ENCODE measurements at regions not wholly inside any gene's neighbourhood (a gene's known extent, or its start where the extent isn't known, plus 50 kb on each side); places are given as distances from the start of the nearest gene placed in this dataset.

DNA sequence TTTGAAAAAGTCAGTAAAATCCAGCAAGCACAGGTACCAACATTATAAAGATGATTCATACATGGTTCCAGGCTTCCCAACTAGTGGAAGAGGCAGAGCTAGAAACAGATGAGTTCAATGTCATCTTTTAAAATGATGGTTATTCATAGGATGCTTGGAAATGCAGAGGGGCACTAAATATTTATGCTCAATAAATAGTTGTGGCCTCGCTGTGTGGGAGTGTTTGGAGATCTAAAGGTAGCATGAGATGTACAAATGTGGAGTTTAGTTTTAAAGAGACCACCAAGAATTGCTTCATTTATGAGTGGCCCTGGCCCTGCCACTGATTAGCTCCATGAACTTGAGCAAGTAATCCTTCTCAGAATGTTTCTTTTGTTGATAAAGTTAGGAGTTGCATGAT is 182.2 kb downstream of the ETS1 start:
- ChIA-PET POLR2A (no interaction called here), CTCF (interaction anchor here (1.2 kb wide), 1 partner anchor 227 kb away, joined by 3 read pairs; no protein-coding TSS in a partner anchor)
- DNase-seq (ENCODE audit: low spot score): no peak
- no peak overlapping the region for H3K4me3 Mint-ChIP-seq
- no peak for ATAC-seq
- H3K36me3 Mint-ChIP-seq: no peaks in the 10 kb centered on the region
- TF ChIP-seq, protein P1, sequence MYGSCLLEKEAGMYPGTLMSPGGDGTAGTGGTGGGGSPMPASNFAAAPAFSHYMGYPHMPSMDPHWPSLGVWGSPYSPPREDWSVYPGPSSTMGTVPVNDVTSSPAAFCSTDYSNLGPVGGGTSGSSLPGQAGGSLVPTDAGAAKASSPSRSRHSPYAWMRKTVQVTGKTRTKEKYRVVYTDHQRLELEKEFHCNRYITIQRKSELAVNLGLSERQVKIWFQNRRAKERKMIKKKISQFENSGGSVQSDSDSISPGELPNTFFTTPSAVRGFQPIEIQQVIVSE (CRISPR knock-in tag; IDR thresholded peaks at IDR 0.05; ENCODE audit: borderline replicate concordance): no peak
- TF ChIP-seq ZNF219 (CRISPR knock-in tag; IDR thresholded peaks at IDR 0.05; ENCODE audit: borderline replicate concordance) (no peak), KAT7 (CRISPR knock-in tag; IDR thresholded peaks at IDR 0.05; ENCODE audit: borderline replicate concordance) (no peak), ZNF423 (CRISPR knock-in tag; IDR thresholded peaks at IDR 0.05) (no peak), GRHL2 (CRISPR knock-in tag; IDR thresholded peaks at IDR 0.05; ENCODE audit: insufficient replicate concordance, severe bottlenecking) (no peak), CREM (CRISPR knock-in tag; IDR thresholded peaks at IDR 0.05) (no peak), ZBTB21 (CRISPR knock-in tag; IDR thresholded peaks at IDR 0.05; ENCODE audit: borderline replicate concordance) (no peak), GTF2I (CRISPR knock-in tag; conservative IDR thresholded peaks at IDR 0.05) (no peak), NFATC4 (CRISPR knock-in tag; IDR thresholded peaks at IDR 0.05) (no peak), SOX15 (CRISPR knock-in tag; IDR thresholded peaks at IDR 0.05) (no peak), ZNF671 (CRISPR knock-in tag; IDR thresholded peaks at IDR 0.05) (no peak), NR2C2 (CRISPR knock-in tag; IDR thresholded peaks at IDR 0.05) (no peak), JAZF1 (CRISPR knock-in tag; IDR thresholded peaks at IDR 0.05) (no peak), TP53 (CRISPR knock-in tag; IDR thresholded peaks at IDR 0.05) (no peak), ELF4 (CRISPR knock-in tag; IDR thresholded peaks at IDR 0.05; ENCODE audit: low read depth) (no peak)
- TF ChIP-seq, protein P2, sequence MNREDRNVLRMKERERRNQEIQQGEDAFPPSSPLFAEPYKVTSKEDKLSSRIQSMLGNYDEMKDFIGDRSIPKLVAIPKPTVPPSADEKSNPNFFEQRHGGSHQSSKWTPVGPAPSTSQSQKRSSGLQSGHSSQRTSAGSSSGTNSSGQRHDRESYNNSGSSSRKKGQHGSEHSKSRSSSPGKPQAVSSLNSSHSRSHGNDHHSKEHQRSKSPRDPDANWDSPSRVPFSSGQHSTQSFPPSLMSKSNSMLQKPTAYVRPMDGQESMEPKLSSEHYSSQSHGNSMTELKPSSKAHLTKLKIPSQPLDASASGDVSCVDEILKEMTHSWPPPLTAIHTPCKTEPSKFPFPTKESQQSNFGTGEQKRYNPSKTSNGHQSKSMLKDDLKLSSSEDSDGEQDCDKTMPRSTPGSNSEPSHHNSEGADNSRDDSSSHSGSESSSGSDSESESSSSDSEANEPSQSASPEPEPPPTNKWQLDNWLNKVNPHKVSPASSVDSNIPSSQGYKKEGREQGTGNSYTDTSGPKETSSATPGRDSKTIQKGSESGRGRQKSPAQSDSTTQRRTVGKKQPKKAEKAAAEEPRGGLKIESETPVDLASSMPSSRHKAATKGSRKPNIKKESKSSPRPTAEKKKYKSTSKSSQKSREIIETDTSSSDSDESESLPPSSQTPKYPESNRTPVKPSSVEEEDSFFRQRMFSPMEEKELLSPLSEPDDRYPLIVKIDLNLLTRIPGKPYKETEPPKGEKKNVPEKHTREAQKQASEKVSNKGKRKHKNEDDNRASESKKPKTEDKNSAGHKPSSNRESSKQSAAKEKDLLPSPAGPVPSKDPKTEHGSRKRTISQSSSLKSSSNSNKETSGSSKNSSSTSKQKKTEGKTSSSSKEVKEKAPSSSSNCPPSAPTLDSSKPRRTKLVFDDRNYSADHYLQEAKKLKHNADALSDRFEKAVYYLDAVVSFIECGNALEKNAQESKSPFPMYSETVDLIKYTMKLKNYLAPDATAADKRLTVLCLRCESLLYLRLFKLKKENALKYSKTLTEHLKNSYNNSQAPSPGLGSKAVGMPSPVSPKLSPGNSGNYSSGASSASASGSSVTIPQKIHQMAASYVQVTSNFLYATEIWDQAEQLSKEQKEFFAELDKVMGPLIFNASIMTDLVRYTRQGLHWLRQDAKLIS (CRISPR knock-in tag; IDR thresholded peaks at IDR 0.05; ENCODE audit: borderline replicate concordance): no peak
- TF ChIP-seq, protein P3, sequence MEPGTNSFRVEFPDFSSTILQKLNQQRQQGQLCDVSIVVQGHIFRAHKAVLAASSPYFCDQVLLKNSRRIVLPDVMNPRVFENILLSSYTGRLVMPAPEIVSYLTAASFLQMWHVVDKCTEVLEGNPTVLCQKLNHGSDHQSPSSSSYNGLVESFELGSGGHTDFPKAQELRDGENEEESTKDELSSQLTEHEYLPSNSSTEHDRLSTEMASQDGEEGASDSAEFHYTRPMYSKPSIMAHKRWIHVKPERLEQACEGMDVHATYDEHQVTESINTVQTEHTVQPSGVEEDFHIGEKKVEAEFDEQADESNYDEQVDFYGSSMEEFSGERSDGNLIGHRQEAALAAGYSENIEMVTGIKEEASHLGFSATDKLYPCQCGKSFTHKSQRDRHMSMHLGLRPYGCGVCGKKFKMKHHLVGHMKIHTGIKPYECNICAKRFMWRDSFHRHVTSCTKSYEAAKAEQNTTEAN (CRISPR knock-in tag; IDR thresholded peaks at IDR 0.05): no peak
- TF ChIP-seq, protein P4, sequence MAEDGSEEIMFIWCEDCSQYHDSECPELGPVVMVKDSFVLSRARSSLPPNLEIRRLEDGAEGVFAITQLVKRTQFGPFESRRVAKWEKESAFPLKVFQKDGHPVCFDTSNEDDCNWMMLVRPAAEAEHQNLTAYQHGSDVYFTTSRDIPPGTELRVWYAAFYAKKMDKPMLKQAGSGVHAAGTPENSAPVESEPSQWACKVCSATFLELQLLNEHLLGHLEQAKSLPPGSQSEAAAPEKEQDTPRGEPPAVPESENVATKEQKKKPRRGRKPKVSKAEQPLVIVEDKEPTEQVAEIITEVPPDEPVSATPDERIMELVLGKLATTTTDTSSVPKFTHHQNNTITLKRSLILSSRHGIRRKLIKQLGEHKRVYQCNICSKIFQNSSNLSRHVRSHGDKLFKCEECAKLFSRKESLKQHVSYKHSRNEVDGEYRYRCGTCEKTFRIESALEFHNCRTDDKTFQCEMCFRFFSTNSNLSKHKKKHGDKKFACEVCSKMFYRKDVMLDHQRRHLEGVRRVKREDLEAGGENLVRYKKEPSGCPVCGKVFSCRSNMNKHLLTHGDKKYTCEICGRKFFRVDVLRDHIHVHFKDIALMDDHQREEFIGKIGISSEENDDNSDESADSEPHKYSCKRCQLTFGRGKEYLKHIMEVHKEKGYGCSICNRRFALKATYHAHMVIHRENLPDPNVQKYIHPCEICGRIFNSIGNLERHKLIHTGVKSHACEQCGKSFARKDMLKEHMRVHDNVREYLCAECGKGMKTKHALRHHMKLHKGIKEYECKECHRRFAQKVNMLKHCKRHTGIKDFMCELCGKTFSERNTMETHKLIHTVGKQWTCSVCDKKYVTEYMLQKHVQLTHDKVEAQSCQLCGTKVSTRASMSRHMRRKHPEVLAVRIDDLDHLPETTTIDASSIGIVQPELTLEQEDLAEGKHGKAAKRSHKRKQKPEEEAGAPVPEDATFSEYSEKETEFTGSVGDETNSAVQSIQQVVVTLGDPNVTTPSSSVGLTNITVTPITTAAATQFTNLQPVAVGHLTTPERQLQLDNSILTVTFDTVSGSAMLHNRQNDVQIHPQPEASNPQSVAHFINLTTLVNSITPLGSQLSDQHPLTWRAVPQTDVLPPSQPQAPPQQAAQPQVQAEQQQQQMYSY (CRISPR knock-in tag; IDR thresholded peaks at IDR 0.05): no peak
- TF ChIP-seq, protein P5, sequence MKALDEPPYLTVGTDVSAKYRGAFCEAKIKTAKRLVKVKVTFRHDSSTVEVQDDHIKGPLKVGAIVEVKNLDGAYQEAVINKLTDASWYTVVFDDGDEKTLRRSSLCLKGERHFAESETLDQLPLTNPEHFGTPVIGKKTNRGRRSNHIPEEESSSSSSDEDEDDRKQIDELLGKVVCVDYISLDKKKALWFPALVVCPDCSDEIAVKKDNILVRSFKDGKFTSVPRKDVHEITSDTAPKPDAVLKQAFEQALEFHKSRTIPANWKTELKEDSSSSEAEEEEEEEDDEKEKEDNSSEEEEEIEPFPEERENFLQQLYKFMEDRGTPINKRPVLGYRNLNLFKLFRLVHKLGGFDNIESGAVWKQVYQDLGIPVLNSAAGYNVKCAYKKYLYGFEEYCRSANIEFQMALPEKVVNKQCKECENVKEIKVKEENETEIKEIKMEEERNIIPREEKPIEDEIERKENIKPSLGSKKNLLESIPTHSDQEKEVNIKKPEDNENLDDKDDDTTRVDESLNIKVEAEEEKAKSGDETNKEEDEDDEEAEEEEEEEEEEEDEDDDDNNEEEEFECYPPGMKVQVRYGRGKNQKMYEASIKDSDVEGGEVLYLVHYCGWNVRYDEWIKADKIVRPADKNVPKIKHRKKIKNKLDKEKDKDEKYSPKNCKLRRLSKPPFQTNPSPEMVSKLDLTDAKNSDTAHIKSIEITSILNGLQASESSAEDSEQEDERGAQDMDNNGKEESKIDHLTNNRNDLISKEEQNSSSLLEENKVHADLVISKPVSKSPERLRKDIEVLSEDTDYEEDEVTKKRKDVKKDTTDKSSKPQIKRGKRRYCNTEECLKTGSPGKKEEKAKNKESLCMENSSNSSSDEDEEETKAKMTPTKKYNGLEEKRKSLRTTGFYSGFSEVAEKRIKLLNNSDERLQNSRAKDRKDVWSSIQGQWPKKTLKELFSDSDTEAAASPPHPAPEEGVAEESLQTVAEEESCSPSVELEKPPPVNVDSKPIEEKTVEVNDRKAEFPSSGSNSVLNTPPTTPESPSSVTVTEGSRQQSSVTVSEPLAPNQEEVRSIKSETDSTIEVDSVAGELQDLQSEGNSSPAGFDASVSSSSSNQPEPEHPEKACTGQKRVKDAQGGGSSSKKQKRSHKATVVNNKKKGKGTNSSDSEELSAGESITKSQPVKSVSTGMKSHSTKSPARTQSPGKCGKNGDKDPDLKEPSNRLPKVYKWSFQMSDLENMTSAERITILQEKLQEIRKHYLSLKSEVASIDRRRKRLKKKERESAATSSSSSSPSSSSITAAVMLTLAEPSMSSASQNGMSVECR (CRISPR knock-in tag; IDR thresholded peaks at IDR 0.05; ENCODE audit: borderline replicate concordance): no peak
- TF ChIP-seq, protein P6, sequence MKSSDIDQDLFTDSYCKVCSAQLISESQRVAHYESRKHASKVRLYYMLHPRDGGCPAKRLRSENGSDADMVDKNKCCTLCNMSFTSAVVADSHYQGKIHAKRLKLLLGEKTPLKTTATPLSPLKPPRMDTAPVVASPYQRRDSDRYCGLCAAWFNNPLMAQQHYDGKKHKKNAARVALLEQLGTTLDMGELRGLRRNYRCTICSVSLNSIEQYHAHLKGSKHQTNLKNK (CRISPR knock-in tag; IDR thresholded peaks at IDR 0.05): no peak
- H3K4me1 Mint-ChIP-seq: peaks cover 8% of the 10 kb centered on the region
- H3K27me3 Mint-ChIP-seq (ENCODE audit: low read depth): no peaks in the 10 kb centered on the region
- no peak overlapping the region for H3K27ac Mint-ChIP-seq
- H3K9me3 Mint-ChIP-seq: no peaks in the 10 kb centered on the region

Measured in WTC11 (cell line).